GM12864 (cell line): ENCODE measurements at regions not wholly inside any gene's neighbourhood (a gene's known extent, or its start where the extent isn't known, plus 50 kb on each side); places are given as distances from the start of the nearest gene placed in this dataset.
"Not testable (repeated sequence)": the region's sequence is repeated elsewhere in the genome, so short reads cannot be mapped to it uniquely, and the experiment has no call there.

Experiments
- DNase-seq: peaks from one replicate; pipeline ENCODE4 v3.0.0-alpha.2; 2011; ENCODE audit warnings: low read depth
- H3K4me3 ChIP-seq: 2 replicates; pipeline ENCODE4 v1.5.1; 2011; ENCODE audit warnings: mild to moderate bottlenecking, low read depth, low read length, control low read depth
- TF ChIP-seq, protein P1 (sequence below): IDR thresholded peaks from 2 replicates; pipeline ENCODE4 v1.5.1; 2011; ENCODE audit warnings: low read depth, mild to moderate bottlenecking, moderate library complexity, low read length, control low read depth, inconsistent platforms; ENCODE audit errors: missing control alignments

- DNase-seq = no peak
- TF ChIP-seq, protein P1, sequence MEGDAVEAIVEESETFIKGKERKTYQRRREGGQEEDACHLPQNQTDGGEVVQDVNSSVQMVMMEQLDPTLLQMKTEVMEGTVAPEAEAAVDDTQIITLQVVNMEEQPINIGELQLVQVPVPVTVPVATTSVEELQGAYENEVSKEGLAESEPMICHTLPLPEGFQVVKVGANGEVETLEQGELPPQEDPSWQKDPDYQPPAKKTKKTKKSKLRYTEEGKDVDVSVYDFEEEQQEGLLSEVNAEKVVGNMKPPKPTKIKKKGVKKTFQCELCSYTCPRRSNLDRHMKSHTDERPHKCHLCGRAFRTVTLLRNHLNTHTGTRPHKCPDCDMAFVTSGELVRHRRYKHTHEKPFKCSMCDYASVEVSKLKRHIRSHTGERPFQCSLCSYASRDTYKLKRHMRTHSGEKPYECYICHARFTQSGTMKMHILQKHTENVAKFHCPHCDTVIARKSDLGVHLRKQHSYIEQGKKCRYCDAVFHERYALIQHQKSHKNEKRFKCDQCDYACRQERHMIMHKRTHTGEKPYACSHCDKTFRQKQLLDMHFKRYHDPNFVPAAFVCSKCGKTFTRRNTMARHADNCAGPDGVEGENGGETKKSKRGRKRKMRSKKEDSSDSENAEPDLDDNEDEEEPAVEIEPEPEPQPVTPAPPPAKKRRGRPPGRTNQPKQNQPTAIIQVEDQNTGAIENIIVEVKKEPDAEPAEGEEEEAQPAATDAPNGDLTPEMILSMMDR = no peak
- H3K4me3 ChIP-seq = no peak overlapping the region
Observed at GRCh38 chr5:38134810-38135209, 123.5 kb upstream of the EGFLAM start.

GRCh38 chr5:38134294-38134693, 124.1 kb upstream of the EGFLAM start:
- not testable (repeated sequence) for H3K4me3 ChIP-seq, DNase-seq

- H3K4me3 ChIP-seq = no peak overlapping the region
- DNase-seq = no peak
- TF ChIP-seq, protein P1 = no peak
Observed at GRCh38 chr5:38131686-38132085, 126.7 kb upstream of the EGFLAM start.

DNA sequence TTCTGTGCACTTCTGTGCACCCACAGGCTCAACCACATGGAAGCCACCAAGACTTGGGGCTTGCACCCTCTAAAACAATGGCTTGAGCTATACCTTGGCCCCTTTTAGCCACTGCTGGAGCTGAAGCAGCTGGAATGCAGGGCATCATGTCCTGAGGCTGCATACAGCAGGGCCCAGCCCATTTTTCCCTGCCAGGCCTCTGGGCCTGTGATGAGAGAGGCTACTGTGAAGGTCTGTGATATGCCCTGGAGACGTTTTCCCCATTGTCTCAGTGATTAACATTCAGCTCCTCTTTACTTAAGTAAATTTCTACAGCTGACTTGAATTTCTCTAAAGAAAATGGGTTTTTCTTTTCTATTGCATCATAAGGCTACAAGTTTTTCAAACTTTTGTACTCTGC, 134.0 kb upstream of the EGFLAM start:
- no peak overlapping the region for H3K4me3 ChIP-seq
- TF ChIP-seq, protein P1 = no peak
- DNase-seq = no peak

DNA sequence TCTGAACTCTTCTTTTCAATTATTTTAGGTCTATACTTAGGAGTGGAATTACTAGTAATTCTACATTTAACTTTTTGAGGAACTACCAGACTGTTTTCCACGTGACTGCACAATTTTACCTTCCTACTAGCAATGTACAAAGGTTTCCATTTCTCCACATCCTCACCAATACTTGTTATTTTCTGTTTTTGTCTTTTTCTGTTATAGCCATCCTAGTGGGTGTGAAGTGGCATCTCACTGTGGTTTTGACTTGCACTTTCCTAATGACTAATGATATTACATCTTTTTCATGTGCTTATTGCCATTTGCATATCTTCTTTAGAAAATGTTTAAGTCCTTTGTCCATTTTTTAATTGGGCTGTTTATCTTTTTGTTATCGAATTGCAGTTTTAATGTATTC, 136.9 kb upstream of the EGFLAM start:
- no peak overlapping the region for H3K4me3 ChIP-seq
- no peak for DNase-seq
- TF ChIP-seq, protein P1 = no peak

DNA sequence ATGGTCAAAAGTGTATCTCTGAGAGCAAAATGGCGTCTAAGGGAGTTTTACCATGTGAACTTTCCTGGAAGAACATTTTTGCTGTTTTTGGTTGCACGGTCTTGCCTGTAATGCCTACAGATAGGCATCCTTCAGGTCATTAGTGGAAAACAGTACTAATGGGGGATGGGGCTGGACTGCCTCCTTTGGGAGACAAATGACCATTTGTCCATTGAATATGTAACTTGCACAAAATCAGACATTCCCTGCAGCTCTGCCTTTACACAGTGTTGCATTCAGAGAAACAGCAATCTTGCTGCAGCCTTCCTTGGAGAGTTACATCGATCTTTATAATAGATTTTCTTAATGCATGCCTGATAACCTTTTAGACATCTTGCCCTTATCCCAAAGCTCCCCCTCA, 138.5 kb upstream of the EGFLAM start:
- H3K4me3 ChIP-seq = no peak overlapping the region
- TF ChIP-seq, protein P1 = no peak
- no peak for DNase-seq

DNA sequence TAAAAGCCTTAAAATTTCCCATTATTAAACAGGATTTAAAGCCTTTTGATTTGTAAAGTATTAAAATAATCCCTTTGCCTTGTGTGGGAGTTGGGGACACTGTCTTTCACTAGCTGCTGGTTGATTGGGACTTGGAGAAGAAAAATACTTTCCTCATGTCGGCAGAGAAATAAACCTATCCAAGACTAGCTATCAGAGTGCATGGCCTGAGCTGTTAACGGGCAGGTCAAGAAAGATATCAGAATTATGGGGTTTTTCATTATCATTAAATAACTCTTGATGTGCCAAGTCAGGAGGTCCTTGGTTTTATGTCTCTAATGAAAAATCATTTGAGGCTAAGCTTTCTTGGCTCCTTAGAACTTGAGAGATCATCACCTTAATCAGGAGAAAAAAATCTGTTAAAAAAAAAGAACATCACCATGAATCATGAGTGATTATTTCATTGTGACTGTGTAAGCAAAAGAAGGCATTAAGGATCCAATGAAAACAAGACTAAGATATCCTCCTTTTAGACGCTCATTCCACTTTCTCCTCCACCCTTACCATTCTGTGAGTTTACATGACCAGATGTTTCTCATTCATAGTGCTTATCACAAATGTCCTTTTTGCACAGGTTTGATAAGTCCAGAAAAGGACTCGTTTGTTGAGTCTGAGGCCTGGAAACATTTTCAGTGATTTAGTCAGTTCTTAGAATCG, 140.4 kb upstream of the EGFLAM start:
- DNase-seq = no peak
- no peak overlapping the region for H3K4me3 ChIP-seq
- TF ChIP-seq, protein P1 = no peak
